GM23248 (cell line): ENCODE measurements at regions not wholly inside any gene's neighbourhood (a gene's known extent, or its start where the extent isn't known, plus 50 kb on each side); places are given as distances from the start of the nearest gene placed in this dataset.

Source experiments
- DNase-seq: peaks from one replicate; pipeline ENCODE4 v3.0.0-alpha.2; 2015
- H2AFZ ChIP-seq: fragments of 200-600 bp; sonication (generic); 2 replicates; pipeline ENCODE4 v1.6.1; 2016; ENCODE audit warnings: antibody characterized with exemption
- H3F3A ChIP-seq: fragments of 200-600 bp; sonication (generic); 2 replicates; pipeline ENCODE4 v1.6.1; 2016; ENCODE audit warnings: mild to moderate bottlenecking, antibody characterized with exemption, mixed run types; ENCODE audit not compliant: insufficient read depth
- H3K27ac ChIP-seq: fragments of 200-600 bp; sonication (generic); 2 replicates; pipeline ENCODE4 v1.5.1; 2016; ENCODE audit warnings: mild to moderate bottlenecking
- H3K27me3 ChIP-seq: fragments of 200-600 bp; sonication (generic); replicated peaks from 2 replicates; pipeline ENCODE4 v1.6.1; 2016; ENCODE audit warnings: mild to moderate bottlenecking; ENCODE audit not compliant: insufficient read depth
- H3K36me3 ChIP-seq: fragments of 200-600 bp; sonication (generic); 2 replicates; pipeline ENCODE4 v1.6.1; 2016; ENCODE audit warnings: low read depth, mild to moderate bottlenecking
- H3K4me1 ChIP-seq: fragments of 200-600 bp; sonication (generic); 2 replicates; pipeline ENCODE4 v1.6.1; 2016; ENCODE audit warnings: mild to moderate bottlenecking; ENCODE audit not compliant: insufficient read depth
- H3K4me2 ChIP-seq: fragments of 200-600 bp; sonication (generic); one replicate; pipeline ENCODE4 v1.6.1; 2016; ENCODE audit warnings: mild to moderate bottlenecking; ENCODE audit not compliant: unreplicated experiment
- H3K4me3 ChIP-seq: fragments of 200-600 bp; sonication (generic); 2 replicates; pipeline ENCODE4 v1.5.1; 2016; ENCODE audit warnings: mild to moderate bottlenecking
- H3K79me2 ChIP-seq: fragments of 200-600 bp; sonication (generic); 2 replicates; pipeline ENCODE4 v1.6.1; 2016; ENCODE audit warnings: mild to moderate bottlenecking; ENCODE audit not compliant: insufficient read depth
- H3K9ac ChIP-seq: fragments of 200-600 bp; sonication (generic); 2 replicates; pipeline ENCODE4 v1.6.1; 2016; ENCODE audit warnings: mild to moderate bottlenecking
- H3K9me2 ChIP-seq: fragments of 200-600 bp; sonication (generic); 2 replicates; pipeline ENCODE4 v1.6.1; 2016; ENCODE audit warnings: mixed run types, mild to moderate bottlenecking, moderate library complexity; ENCODE audit not compliant: insufficient read depth
- H3K9me3 ChIP-seq: fragments of 200-600 bp; sonication (generic); one replicate; pipeline ENCODE4 v1.6.1; 2017; ENCODE audit warnings: low read depth
- H4K20me1 ChIP-seq: fragments of 200-600 bp; sonication (generic); 2 replicates; pipeline ENCODE4 v1.6.0; 2016; ENCODE audit not compliant: insufficient read depth
- EZH2 ChIP-seq: fragments of 200-600 bp; sonication (generic); IDR thresholded peaks from 2 replicates; pipeline ENCODE4 v1.6.1; 2018; ENCODE audit warnings: antibody characterized with exemption, mild to moderate bottlenecking; ENCODE audit not compliant: insufficient read depth, poor library complexity, severe bottlenecking
- EZH2phosphoT487 ChIP-seq: fragments of 200-600 bp; sonication (generic); IDR thresholded peaks from 2 replicates; pipeline ENCODE4 v1.6.1; 2018; ENCODE audit warnings: antibody characterized with exemption, moderate library complexity, mild to moderate bottlenecking, low read depth; ENCODE audit not compliant: insufficient read depth
- WGBS, 2 experiments: methylation state at CpG; one replicate each; pipeline ENCODE4 v1.1.6; 2015 to 2017; ENCODE audit warnings: low lambda C conversion rate in 2 of 2, low coverage in 1 of 2; ENCODE audit errors: missing lambda C conversion rate in 2 of 2; 5-methylcytosine and 5-hydroxymethylcytosine counted together
- in situ Hi-C: fragments of 300-500 bp; cut with MboI; formaldehyde crosslinking; loops from 2 replicates; pipeline ENCODE4 v1.15.0; 2020

DNA sequence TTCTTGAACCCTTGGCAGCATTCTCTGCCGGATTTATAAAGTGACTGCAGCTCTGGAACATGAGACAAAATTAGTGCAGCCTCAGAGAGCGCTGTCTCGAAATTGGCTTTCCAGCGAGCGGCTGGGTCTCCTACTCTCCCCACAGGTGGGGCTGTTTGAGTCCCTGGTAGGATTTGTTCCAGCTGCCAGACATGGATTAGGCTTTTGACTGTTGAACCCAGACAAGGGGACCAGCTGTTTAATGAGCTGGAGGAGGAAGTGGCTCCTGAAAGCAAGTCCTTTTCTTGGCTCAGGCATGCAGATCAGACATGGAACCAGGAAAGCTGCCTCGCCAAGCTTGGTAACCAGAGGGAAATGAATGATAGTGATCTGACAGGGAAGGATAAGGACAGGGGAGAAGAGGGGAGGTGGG, 69.6 kb downstream of the UBIAD1 start:
- Histone ChIP-seq H3K4me1 (no peaks in the 10 kb centered on the region), H2AFZ (no peak overlapping the region)
- in situ Hi-C loops = no loop called here

DNA sequence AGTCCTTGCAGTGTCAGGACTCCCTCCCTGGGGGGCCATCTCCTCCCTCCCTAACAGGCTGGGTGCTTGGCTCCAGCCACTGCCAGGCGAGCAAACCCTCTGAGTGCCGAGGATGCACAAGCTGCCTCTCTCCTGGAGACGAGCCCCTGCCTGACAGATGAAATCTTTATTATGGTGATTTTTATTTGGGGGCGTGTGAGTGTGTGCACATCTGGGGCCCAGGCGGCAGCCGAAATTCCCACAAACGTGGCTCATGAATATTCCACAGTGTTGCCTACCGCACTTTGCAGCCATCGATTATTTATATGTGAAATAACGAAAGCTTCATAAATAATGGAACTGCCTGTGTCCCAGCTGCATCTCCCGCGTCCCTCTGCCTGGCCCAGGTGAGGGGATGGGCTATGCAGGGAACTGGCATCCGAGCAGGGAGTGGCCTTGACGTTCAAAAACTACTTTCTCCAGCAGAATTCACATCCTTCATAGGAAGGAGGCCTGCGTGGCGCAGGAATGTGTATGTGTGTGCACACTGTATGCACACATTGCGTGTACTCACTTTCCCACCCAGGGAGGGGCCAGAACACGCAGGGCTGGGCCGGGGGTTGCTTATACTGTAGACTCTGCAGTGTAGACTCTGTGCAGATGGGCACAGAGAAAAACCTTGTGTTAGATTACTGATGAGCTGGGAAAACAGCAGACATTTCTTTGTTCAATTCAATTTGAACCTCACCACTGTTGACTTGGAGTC, 73.1 kb downstream of the UBIAD1 start:
- H4K20me1 ChIP-seq = no peaks in the 10 kb centered on the region
- in situ Hi-C loops = no loop called here
- TF ChIP-seq EZH2phosphoT487 = no peak
- TF ChIP-seq EZH2 = no peak
- no peaks in the 10 kb centered on the region for H3K9me3 ChIP-seq
- H2AFZ ChIP-seq = no peak overlapping the region
- no peaks in the 10 kb centered on the region for H3K79me2 ChIP-seq
- H3K9me2 ChIP-seq = no peaks in the 10 kb centered on the region
- no peak overlapping the region for H3K27ac ChIP-seq
- no peak overlapping the region for H3K9ac ChIP-seq
- H3K27me3 ChIP-seq = peaks cover 44% of the 10 kb centered on the region
- H3K4me2 ChIP-seq = no peak overlapping the region
- H3K36me3 ChIP-seq = no peaks in the 10 kb centered on the region
- H3K4me1 ChIP-seq = no peaks in the 10 kb centered on the region
- whole genome bisulfite sequencing, 2 experiments = 13 to 16% methylated on average over 18 to 19 of the region's 19 CpGs
- no peak overlapping the region for H3K4me3 ChIP-seq
- DNase-seq = no peak
- no peaks in the 10 kb centered on the region for H3F3A ChIP-seq

More for the DNA sequence above, 69.6 kb downstream of the UBIAD1 start:
- Histone ChIP-seq H4K20me1 (no peaks in the 10 kb centered on the region), H3K36me3 (no peaks in the 10 kb centered on the region), H3K9me2 (no peaks in the 10 kb centered on the region), H3F3A (no peaks in the 10 kb centered on the region), H3K4me2 (no peak overlapping the region), H3K27me3 (peaks cover 62% of the 10 kb centered on the region), H3K9me3 (no peaks in the 10 kb centered on the region), H3K4me3 (no peak overlapping the region), H3K27ac (no peak overlapping the region), H3K9ac (no peak overlapping the region), H3K79me2 (no peaks in the 10 kb centered on the region)
- TF ChIP-seq EZH2 (no peak), EZH2phosphoT487 (no peak)
- 10% methylated on average over 6 of the region's 6 CpGs for WGBS, 2 experiments
- DNase-seq = no peak

DNA sequence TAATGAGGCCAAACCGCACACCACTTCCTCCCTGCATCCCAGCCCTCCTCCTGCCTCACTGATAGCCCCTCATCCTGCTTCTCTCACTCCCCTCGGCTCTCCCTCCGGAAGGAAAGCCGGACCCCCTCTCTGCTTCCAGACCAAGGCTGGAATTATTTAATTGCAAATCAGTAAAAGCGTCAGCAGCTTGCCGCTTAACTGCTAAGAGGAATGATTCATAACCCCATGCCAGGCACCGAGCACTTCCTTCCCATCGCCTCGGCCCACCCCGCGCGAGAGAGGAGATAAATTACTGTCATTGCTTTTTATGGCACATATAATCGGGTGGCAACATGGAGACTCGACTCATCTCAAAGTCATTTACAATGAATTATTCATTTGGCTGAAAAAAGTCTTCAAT, 77.3 kb downstream of the UBIAD1 start:
- Histone ChIP-seq H3F3A (no peaks in the 10 kb centered on the region), H3K9ac (no peak overlapping the region), H3K79me2 (no peaks in the 10 kb centered on the region), H2AFZ (no peak overlapping the region), H3K9me3 (no peaks in the 10 kb centered on the region), H4K20me1 (no peaks in the 10 kb centered on the region), H3K4me1 (no peaks in the 10 kb centered on the region), H3K27me3 (peaks cover 14% of the 10 kb centered on the region; the same call in 1 of the 2 replicates), H3K4me3 (no peak overlapping the region), H3K27ac (no peak overlapping the region), H3K4me2 (no peak overlapping the region), H3K36me3 (no peaks in the 10 kb centered on the region), H3K9me2 (no peaks in the 10 kb centered on the region)
- 3 to 10% methylated on average over 14 of the region's 14 CpGs for WGBS, 2 experiments
- DNase-seq = no peak
- TF ChIP-seq EZH2 = no peak
- TF ChIP-seq EZH2phosphoT487 = no peak
- in situ Hi-C loops = no loop called here

DNA sequence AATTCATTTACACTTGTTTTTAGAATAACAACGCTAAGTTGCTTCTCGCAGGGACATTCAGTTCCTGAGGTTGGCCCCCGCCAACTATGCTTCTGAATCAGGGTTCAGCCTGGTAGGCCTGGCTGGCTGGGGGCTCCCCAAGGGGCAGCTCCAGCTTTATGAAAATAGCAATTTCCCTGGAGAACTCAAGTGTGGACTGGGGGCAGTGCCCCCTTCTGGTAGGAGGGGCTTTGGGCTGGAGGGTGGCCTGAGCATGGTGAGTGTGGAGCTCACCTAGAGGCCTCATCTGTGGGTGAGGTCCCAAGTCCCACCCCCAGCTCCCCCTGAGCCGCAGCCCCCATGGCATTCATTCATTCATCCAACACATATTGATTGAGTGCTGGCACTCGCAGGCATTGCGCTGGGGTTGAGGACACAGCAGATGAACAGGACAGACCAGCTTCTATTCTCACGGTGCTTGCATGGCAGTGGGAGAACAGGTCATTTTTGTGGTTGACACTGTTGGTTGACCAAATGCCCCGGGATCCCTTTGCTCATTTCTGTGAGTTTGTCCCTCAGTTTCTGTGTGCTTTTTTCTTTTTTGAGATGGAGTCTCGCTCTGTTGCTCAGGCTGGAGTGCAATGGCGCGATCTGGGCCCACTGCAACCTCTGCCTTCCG, 79.2 kb downstream of the UBIAD1 start:
- no peak for DNase-seq
- Histone ChIP-seq H3K27me3 (no peaks in the 10 kb centered on the region), H3K4me2 (no peak overlapping the region), H3K27ac (no peak overlapping the region), H3K9me3 (no peaks in the 10 kb centered on the region), H3K4me3 (no peak overlapping the region), H3F3A (no peaks in the 10 kb centered on the region), H3K79me2 (no peaks in the 10 kb centered on the region), H3K9me2 (no peaks in the 10 kb centered on the region), H3K36me3 (no peaks in the 10 kb centered on the region), H3K9ac (no peak overlapping the region), H4K20me1 (no peaks in the 10 kb centered on the region), H3K4me1 (no peaks in the 10 kb centered on the region), H2AFZ (no peak overlapping the region)
- 75% methylated on average over 12 of the region's 12 CpGs for WGBS, 2 experiments
- in situ Hi-C loops = no loop called here
- TF ChIP-seq EZH2 (no peak), EZH2phosphoT487 (no peak)
